Sigmoid colon (tissue), 6 donors: ENCODE measurements at regions not wholly inside any gene's neighbourhood (a gene's known extent, or its start where the extent isn't known, plus 50 kb on each side); places are given as distances from the start of the nearest gene placed in this dataset.

ENCODE experiments used
- DNase-seq: peaks from one replicate; pipeline ENCODE4 v3.0.0-alpha.2; 2019
- H3K27ac ChIP-seq, 4 donors: fragments of 200-600 bp; sonication (generic); one replicate each; pipeline ENCODE4 v1.5.1; 2016 to 2019; ENCODE audit warnings: mild to moderate bottlenecking in 1 of 4
- H3K27me3 ChIP-seq, 3 donors: fragments of 200-600 bp; sonication (generic); one replicate each; pipeline ENCODE4 v1.5.1; 2019; ENCODE audit warnings: mild to moderate bottlenecking in 1 of 3
- H3K36me3 ChIP-seq, 4 donors: fragments of 200-600 bp; sonication (generic); one replicate each; pipeline ENCODE4 v1.5.1; 2016 to 2019
- H3K4me1 ChIP-seq, 4 donors: fragments of 200-600 bp; sonication (generic); one replicate each; pipeline ENCODE4 v1.5.1; 2017 to 2019
- H3K4me3 ChIP-seq, 4 donors: fragments of 200-600 bp; sonication (generic); one replicate each; pipeline ENCODE4 v1.5.1; 2017 to 2019; ENCODE audit warnings: mild to moderate bottlenecking in 2 of 4, moderate library complexity in 1 of 4
- H3K9me3 ChIP-seq, 4 donors: fragments of 200-600 bp in 3 of 4; sonication (generic) in 3 of 4; one replicate each; pipeline versions ENCODE4 v1.5.1 to v1.6.1; 2013 to 2019
- CTCF ChIP-seq, 4 experiments: fragments of 450-650 bp in 3 of 4; fragments of 200-600 bp in 1 of 4; IDR thresholded peaks; one replicate each; pipeline ENCODE4 v1.5.1; 2016 to 2019; ENCODE audit warnings: antibody characterized with exemption in 4 of 4, mild to moderate bottlenecking in 3 of 4, moderate library complexity in 2 of 4
- EP300 ChIP-seq, 4 donors: sonication (generic); formaldehyde crosslinking; IDR thresholded peaks; one replicate each; pipeline ENCODE4 v1.6.1; 2017; ENCODE audit warnings: antibody characterized with exemption in 4 of 4
- POLR2A ChIP-seq, 2 donors: fragments of 450-650 bp; IDR thresholded peaks; one replicate each; pipeline ENCODE4 v1.6.1; 2016; ENCODE audit warnings: antibody characterized with exemption in 2 of 2, mild to moderate bottlenecking in 2 of 2, moderate library complexity in 2 of 2
- POLR2AphosphoS5 ChIP-seq, 4 donors: sonication (generic); formaldehyde crosslinking; IDR thresholded peaks; one replicate each; pipeline ENCODE4 v1.6.1; 2017; ENCODE audit warnings: antibody characterized with exemption in 4 of 4
- WGBS, 2 donors: extraction: QIAGEN DNeasy Blood & Tissue Kit; methylation state at CpG; one replicate each; pipeline ENCODE4 v1.1.7; 2013; 5-methylcytosine and 5-hydroxymethylcytosine counted together
- intact Hi-C: fragments of 100-400 bp; cut with DNase I; formaldehyde crosslinking; loops from one replicate; pipeline ENCODE4 v1.15.1; 2023
- donor health status: healthy with polysubstance abuse.
- donor health status: healthy.

GRCh38 chr2:19461504-19462255, 103.3 kb upstream of the OSR1 start:
- Histone ChIP-seq H3K36me3 (no peaks in the 10 kb centered on the region), H3K27ac (peak overlapping the region in 2 of 4 donors; percentile 36 to 45), H3K27me3 (no peaks in the 10 kb centered on the region), H3K9me3 (no peaks in the 10 kb centered on the region), H3K4me1 (peaks cover 0 to 26% (median 12%) of the 10 kb centered on the region in 4 donors), H3K4me3 (no peak overlapping the region)
- intact Hi-C loops: no loop called here
- DNase-seq: no peak
- no peak for TF ChIP-seq EP300 (IDR thresholded peaks at IDR 0.05)
- TF ChIP-seq CTCF (IDR thresholded peaks at IDR 0.05): no peak
- TF ChIP-seq POLR2AphosphoS5 (IDR thresholded peaks at IDR 0.05): no peak
- TF ChIP-seq POLR2A (IDR thresholded peaks at IDR 0.05): no peak
- WGBS, 2 donors: 59 to 75% methylated on average over 5 of the region's 5 CpGs

- intact Hi-C loops: no loop called here
- Histone ChIP-seq H3K9me3 (no peaks in the 10 kb centered on the region), H3K4me1 (peaks cover 0 to 21% (median 12%) of the 10 kb centered on the region in 4 donors), H3K36me3 (no peaks in the 10 kb centered on the region), H3K27me3 (no peaks in the 10 kb centered on the region), H3K27ac (no peak overlapping the region), H3K4me3 (no peak overlapping the region)
- no peak for TF ChIP-seq POLR2A (IDR thresholded peaks at IDR 0.05)
- no peak for TF ChIP-seq CTCF (IDR thresholded peaks at IDR 0.05)
- TF ChIP-seq EP300 (IDR thresholded peaks at IDR 0.05): no peak
- TF ChIP-seq POLR2AphosphoS5 (IDR thresholded peaks at IDR 0.05): no peak
- DNase-seq: no peak
- 96% methylated on average over 5 of the region's 5 CpGs for WGBS, 2 donors
Observed at GRCh38 chr2:19460761-19461160, 102.3 kb upstream of the OSR1 start.

- Histone ChIP-seq H3K9me3 (peaks cover 0 to 8% (median 2%) of the 10 kb centered on the region in 4 donors), H3K4me1 (peaks cover 0 to 20% (median 12%) of the 10 kb centered on the region in 4 donors), H3K27ac (no peak overlapping the region), H3K27me3 (no peaks in the 10 kb centered on the region), H3K4me3 (no peak overlapping the region), H3K36me3 (no peaks in the 10 kb centered on the region)
- no peak for TF ChIP-seq POLR2A (IDR thresholded peaks at IDR 0.05)
- TF ChIP-seq EP300 (IDR thresholded peaks at IDR 0.05): no peak
- no peak for TF ChIP-seq POLR2AphosphoS5 (IDR thresholded peaks at IDR 0.05)
- no peak for TF ChIP-seq CTCF (IDR thresholded peaks at IDR 0.05)
- intact Hi-C loops: no loop called here
- WGBS, 2 donors: 93 to 95% methylated on average over 1 of the region's 1 CpG
- DNase-seq: no peak
Observed at GRCh38 chr2:19458427-19459003, 100.1 kb upstream of the OSR1 start.

- H3K4me3 ChIP-seq: no peak overlapping the region
- no peak for TF ChIP-seq EP300 (IDR thresholded peaks at IDR 0.05)
- no peak for TF ChIP-seq POLR2AphosphoS5 (IDR thresholded peaks at IDR 0.05)
- no peak for TF ChIP-seq POLR2A (IDR thresholded peaks at IDR 0.05)
- no peak for TF ChIP-seq CTCF (IDR thresholded peaks at IDR 0.05)
- no peaks in the 10 kb centered on the region for H3K36me3 ChIP-seq
- intact Hi-C loops: no loop called here
- DNase-seq: no peak
- no peaks in the 10 kb centered on the region for H3K27me3 ChIP-seq
- H3K9me3 ChIP-seq: peaks cover 0 to 10% (median 3%) of the 10 kb centered on the region in 4 donors
- no peak overlapping the region for H3K27ac ChIP-seq
- H3K4me1 ChIP-seq: peaks cover 0 to 14% (median 11%) of the 10 kb centered on the region in 4 donors
Observed at GRCh38 chr2:19457809-19458208, 99.4 kb upstream of the OSR1 start.
